Stimulated activated CD4-positive, alpha-beta T cell treated with anti-CD3 and anti-CD28 coated beads, Interleukin-1b, Interleukin-23, amount 100 ng/mL, for 1 hour (primary cell): ENCODE measurements at regions not wholly inside any gene's neighbourhood (a gene's known extent, or its start where the extent isn't known, plus 50 kb on each side); places are given as distances from the start of the nearest gene placed in this dataset.
"Not testable (repeated sequence)": the region's sequence is repeated elsewhere in the genome, so short reads cannot be mapped to it uniquely, and the experiment has no call there.

Experiments
- DNase-seq, 2 donors: peaks; one replicate each; pipeline ENCODE4 v3.0.0-alpha.2; 2020; ENCODE audit warnings: low read depth in 2 of 2

DNA sequence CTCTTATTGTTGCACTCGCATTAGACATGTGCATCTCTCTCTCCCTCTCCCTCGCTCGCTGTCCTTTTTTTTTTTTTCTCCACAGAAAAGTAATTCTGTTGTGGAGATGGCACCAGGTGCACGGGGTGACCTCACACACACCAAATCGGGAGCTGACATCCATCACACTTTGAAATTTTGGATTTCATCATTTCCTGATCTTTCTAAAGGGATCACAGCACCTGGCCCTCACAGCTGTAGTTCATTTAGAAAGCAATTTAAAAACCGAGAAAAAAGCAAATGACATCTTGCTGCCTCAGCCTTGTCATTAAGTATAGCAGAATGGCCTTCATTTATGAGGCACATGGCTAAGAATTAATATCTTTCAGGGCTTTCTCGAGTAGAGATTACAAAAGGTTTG is 717.2 kb downstream of the RNF144A start:
- no peak for DNase-seq

GRCh38 chr2:7639476-7639875 is 722.3 kb downstream of the RNF144A start:
- DNase-seq: no peak

- not testable (repeated sequence) for DNase-seq
Observed at GRCh38 chr2:7641272-7641671, 724.1 kb downstream of the RNF144A start.

- DNase-seq: no peak
Observed at GRCh38 chr2:7646024-7646423, 728.8 kb downstream of the RNF144A start.

DNA sequence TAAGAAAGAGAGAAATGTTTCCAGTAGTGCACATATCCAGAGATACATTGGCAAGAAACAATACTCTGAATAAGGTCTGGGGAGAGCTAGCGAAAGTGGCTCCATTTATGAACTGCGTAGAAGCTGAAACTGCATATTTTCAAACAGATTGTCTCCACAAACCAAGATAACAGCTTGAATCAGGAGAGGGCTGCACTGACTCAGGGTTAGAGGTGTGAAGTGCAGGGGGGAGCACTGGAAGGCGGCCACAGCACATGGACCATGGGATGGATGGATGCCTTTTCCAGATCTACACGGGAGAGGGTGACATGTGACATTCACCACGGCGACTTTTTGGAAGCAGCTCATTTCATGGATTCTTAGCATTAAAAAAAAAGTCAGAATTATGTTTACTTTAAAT is 729.4 kb downstream of the RNF144A start:
- DNase-seq: no peak

- no peak for DNase-seq
Observed at GRCh38 chr2:7648221-7648795, 731.1 kb downstream of the RNF144A start.

- DNase-seq: no peak
Observed at GRCh38 chr2:7649461-7650228, 732.4 kb downstream of the RNF144A start.

DNA sequence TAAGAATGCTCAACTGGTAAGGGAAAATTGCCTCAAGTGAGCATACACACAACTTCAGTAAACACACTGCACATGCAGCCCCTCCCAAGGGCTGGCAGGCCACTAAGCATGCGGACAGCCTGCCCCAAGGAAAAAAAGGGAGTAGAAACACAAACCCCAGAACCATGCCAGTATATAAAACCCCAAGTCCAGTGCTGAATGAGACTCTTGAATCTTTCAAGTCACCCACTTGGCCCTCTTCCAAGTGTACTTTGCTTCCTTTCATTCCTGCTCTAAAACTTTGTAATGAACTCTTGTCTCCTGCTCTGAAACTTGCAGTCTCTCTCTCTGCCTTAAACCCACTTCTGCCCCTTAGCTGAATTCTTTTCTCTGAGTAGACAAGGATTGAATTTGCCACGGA is 736.4 kb downstream of the RNF144A start:
- no peak for DNase-seq

DNA sequence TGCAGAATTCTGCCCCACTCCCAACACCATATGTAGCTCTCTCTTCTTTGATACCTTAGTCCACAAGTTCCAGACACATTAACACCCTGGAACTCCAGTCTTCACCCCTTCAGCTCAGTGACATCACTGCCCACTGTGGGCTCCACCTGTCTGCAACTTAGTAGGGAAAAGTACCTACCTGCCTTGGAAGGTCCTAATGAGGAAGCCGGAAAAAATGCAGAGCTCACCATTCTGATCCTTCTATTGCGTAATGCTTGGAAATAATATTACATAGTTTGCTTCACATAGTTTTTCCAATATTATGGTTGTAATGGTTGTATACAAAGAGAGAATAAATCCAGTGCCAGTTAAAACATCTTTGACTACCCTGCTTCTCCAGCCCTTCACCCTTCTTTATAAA is 738.4 kb downstream of the RNF144A start:
- DNase-seq: no peak

DNA sequence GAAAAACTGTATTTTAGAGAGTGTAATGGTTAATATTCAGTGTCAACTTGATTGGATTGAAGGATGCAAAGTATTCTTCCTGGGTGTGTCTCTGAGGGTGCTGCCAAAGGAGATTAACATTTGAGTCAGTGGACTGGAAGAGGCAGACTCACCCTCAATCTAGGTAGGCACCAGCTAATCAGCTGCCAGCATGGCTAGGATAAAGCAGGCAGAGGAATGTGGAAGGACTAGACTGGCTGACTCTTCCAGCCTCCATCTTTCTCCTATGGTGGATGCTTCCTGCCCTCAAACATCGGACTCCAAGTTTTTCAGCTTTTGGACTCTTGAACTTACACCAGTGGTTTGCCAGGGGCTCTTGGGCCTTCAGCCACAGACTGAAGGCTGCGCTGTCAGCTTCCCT is 740.3 kb downstream of the RNF144A start:
- DNase-seq: not testable (repeated sequence)

- no peak for DNase-seq
Observed at GRCh38 chr2:7658486-7658885, 741.3 kb downstream of the RNF144A start.

GRCh38 chr2:7660816-7661215 is 743.6 kb downstream of the RNF144A start:
- no peak for DNase-seq

- DNase-seq: no peak
Observed at GRCh38 chr2:7661502-7661901, 744.3 kb downstream of the RNF144A start.

DNA sequence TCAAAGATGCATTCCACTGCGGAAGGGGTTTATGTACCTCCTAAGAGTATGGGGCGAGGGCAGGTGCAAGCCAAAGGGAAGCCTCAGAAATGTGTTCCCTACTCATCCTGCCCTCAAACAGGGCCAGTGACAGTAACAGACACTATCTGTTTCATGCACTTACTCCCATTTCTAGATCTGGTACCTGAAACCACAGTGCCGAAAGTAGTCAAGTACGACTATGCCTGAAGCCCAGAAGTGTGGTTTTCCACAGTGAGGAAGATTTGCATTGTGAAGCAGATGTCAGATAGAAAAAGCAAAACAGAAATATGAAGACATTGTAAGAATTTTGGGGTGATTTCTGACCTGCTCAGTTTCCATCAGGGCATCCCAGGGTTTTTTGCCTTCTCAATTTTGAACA is 748.7 kb downstream of the RNF144A start:
- no peak for DNase-seq

DNA sequence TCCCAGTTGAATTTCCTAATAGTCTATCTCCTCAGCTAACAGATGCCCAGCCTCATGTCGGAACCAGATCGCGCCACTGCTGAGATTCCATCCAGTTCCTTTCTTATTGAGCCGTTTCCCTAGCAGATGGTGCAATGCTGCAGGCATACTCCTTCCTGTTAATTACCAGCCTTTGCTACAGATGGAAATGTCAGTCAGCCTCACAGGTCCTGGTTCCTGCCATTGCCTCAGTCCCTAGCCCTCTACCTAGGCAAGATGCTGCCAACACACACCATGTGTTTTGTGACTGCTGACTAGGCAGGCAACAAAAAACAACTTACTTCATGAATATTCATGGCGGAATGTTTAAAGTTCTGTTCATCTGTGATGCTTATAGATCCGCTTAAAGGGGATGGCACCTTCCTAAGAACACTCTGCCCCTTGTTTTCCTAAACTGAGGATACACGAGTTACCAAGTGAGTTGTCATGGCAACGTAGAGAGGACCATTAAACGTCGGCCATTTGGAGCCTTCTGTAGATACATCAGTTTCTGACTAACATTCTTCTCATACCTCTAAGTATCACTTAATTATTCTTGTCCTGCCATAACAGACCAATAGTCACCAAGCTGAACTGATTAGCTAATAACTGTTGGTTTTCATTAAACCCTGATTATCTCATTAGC is 749.5 kb downstream of the RNF144A start:
- no peak for DNase-seq

DNA sequence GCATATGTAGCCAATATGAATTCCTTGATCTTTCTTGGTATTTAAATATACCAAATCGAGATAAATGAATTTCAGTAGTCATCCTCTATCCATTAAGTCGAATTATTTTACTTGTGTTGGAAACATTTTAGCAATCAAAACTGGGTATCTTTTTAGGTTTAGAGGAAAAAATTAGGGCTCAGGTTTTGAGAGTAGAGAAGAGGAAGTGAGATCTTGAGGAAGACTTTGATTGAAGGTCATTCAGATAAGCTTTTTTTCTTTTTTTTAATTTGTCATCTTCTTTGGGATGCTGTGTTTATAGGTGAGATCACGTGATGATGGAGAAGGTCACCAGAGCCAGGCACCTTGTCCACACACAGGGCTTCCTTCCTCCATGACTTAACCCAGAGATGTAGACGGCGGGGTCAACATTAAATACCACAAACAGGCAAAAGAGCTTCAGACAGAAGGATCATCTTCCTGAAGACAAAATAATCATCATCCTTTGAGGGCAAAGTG is 750.1 kb downstream of the RNF144A start:
- DNase-seq: no peak

DNA sequence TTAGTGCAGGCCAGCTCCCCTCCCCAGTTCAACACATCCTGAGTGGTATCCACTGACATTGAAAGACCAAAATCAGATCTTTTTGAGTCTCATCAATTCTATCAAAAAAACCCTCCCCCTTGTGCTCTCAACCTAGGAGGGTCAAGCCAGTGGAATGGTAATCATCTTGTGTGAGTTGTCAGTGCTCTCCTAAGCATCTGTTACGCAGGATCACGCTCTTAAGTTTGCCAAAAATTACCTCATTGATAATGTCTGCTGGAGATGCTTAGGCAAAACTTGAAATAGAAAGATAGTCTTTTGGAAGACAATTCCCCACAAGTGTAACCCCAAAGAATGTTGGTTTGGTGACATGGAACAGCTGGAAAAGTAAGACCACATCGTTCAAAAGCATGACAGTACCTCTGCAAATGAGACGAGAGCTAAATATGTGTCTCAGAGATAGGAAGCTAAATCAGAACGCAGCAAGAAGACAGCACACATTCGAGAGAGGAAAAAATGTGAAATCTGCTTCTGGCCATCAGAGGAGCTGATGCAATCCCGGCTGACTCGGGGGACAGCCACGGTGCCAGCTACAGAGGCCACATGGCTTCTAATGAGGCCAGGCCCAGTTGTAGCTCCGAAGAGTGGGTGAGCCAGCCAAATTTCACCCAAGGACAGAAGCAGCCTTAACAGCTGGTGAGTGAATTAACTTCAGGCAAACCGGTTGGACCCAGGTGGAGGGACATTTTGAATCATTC is 753.9 kb downstream of the RNF144A start:
- no peak for DNase-seq

DNA sequence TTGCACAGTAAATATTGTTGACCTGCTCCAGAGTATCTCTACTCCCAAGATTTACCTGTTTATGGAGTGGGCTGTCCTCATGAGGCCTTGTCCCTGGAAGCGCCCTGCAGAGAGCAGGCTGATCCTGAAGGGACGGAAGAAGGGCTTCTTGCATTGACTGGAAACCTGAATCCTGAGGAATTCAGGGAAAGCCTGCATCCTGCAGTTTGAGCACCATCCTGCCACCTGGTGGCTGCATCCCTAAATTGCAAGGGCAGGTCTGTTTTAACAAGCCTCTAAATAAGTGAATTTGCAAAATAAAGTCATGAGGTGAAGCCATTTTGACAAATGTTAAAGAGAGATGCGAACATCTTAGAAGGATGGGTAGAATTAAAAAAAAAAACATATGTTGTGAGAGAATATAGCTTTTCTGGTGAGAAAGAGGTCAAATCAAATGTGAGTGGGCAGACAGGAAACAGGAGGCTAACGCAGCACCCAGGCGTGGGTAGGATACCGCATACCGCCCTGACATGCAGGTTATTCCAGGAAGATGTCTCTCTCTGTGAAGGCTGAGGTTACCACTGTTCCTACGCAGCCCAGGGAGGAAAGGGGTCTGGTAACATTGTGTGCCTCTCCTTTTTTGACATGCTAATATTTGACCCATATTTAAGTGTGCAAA is 754.9 kb downstream of the RNF144A start:
- peak in 1 of 2 donors; percentile 7 for DNase-seq

DNA sequence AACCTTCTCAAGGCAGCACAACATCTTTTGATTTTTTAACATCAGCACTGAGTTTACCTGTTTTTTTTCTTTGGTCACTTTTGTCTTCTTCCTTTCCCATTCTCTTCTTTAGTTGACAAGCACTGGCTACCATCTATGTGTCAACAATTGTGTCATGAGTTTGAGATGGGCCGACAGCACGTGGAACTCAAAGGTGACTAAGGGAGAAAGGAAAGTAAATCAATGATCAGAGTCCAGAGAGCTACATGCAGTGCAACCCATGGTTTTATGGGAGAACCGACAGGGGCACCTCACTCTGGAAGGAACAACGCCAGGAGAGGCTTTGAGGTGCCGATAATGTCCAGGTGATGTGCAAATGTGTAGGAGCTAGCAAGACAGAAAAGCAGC is 755.5 kb downstream of the RNF144A start:
- DNase-seq: no peak

DNA sequence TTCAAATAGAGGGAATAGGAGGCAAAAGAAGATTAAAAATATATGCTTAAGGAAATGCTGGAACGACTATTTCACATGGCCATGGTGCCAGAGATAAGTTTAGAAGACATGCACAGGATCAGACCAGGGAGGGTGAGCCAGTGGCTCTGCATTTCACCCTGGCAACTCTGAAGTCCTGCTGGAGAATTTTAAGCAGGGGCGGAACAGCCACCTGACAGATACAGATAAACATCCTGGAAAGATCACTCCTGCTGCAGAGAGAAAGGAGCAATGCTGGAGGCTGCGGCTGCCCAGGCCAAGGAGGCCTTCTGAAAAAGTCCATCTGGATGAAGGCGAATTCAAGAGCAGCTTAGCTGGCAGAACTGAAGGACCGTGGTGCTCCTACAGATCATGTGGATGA is 755.9 kb downstream of the RNF144A start:
- no peak for DNase-seq

DNA sequence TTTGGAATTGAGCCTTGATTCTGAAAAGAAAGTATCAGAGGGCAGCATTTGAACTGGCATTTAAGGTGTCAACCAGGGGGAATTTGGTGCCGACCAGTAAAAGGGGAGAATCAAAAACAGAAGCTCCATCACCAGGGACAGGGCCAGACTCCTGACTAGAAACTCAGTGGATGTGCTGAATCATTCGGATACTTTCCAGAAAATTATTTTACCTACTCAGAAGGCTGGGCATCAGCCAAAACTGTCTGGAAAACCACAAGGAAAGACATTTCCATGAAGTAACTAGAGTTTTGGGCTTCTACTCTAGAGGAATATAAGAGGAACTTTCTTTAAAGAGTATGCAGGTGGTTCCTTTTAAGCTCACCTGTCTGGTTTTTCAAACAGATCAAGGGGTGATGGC is 756.6 kb downstream of the RNF144A start:
- no peak for DNase-seq

- DNase-seq: no peak
Observed at GRCh38 chr2:7674606-7675005, 757.4 kb downstream of the RNF144A start.
